ENCODE measurements at regions not wholly inside any gene's neighbourhood (a gene's known extent, or its start where the extent isn't known, plus 50 kb on each side); places are given as distances from the start of the nearest gene placed in this dataset.

DNA sequence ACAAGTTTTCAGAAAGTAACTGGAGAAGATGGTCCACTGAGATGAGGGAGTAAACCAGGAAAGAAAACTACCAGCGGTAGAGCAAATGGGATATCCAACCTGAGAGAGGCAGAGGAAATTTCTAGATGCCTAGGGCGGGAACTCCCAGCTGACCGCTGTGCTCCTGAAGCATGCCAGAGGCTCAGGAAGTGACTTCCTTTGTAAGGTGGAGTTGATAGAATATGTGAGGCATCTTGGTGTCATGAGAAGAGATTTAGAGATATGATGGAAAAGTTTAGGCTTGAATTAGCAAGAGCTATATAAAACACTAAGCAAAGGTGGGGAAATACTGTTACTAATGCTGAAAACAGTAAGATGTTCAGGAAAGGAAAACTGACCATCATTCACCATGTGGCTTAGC lies 124.1 kb downstream of the C9orf152 start:
- no peak for TF ChIP-seq BHLHE40 (IDR thresholded peaks at IDR 0.05; ENCODE audit: borderline replicate concordance)
- no peak for TF ChIP-seq FOXM1 (IDR thresholded peaks at IDR 0.05; ENCODE audit: borderline replicate concordance)
- TF ChIP-seq LEF1 (IDR thresholded peaks at IDR 0.05; ENCODE audit: borderline replicate concordance) = no peak
- TF ChIP-seq ZNF384 (IDR thresholded peaks at IDR 0.05) = no peak
- no peak for TF ChIP-seq SUZ12 (IDR thresholded peaks at IDR 0.05)
- TF ChIP-seq TARDBP (IDR thresholded peaks at IDR 0.05) = no peak
- TF ChIP-seq ELF4 (IDR thresholded peaks at IDR 0.05) = no peak
- TF ChIP-seq FOXA1 (IDR thresholded peaks at IDR 0.05) = no peak
- TF ChIP-seq FOXK2 (IDR thresholded peaks at IDR 0.05) = no peak
- no peak for TF ChIP-seq L3MBTL2 (conservative IDR thresholded peaks at IDR 0.05)
- no peak for TF ChIP-seq NFRKB (IDR thresholded peaks at IDR 0.05)
- no peak for TF ChIP-seq ARNT (IDR thresholded peaks at IDR 0.05)
